ENCODE measurements at regions not wholly inside any gene's neighbourhood (a gene's known extent, or its start where the extent isn't known, plus 50 kb on each side); places are given as distances from the start of the nearest gene placed in this dataset.

DNA sequence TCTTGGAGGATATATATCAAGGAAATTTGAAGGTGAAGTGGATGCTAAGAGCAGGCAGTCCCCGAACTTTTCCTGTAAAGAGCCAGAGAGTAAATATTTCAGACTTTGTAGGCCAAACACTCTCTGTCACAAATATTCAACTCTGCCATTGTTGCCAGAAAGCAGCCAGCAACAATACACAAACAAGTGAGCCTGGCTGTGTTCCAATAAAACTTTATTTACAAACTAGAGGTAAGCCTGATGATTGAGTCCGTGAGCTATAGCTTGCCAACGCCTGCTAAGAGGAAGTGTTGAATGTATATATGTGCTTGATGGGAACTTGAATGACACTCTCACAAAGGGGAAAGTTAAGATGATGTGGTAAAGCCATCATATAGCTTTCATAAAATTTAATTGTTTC, 166.0 kb upstream of the PLN start:
- CTCF ChIA-PET, result interaction anchor here (1.4 kb wide), 1 partner anchor 25 kb away, joined by 3 read pairs; no protein-coding TSS in a partner anchor

DNA sequence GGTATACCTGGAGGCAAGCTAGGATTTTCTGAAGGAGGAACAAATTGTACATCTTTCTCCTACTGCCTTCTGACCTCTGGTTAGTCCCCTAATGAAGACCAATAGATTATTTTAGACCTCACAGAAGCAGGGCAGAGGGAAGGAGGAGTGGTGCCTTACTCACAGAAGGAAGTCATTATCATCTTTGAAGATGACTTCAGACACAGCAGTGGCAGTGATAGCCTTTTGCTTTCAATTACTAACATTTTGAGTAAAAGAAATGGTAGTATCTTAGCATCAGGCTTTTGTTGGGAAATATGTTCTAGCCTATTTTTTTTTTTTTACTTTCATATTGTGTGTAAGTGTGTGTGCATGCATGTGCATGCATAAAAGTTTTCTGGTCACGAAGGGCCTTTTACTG, 164.2 kb upstream of the PLN start:
- no peaks in the 10 kb centered on the region for H3K79me2 ChIP-seq (ENCODE audit: insufficient read depth)
- ChIA-PET POLR2A (no interaction called here), CTCF (no interaction called here)
- H3K4me2 ChIP-seq, result no peak overlapping the region
- TF ChIP-seq, protein P1, sequence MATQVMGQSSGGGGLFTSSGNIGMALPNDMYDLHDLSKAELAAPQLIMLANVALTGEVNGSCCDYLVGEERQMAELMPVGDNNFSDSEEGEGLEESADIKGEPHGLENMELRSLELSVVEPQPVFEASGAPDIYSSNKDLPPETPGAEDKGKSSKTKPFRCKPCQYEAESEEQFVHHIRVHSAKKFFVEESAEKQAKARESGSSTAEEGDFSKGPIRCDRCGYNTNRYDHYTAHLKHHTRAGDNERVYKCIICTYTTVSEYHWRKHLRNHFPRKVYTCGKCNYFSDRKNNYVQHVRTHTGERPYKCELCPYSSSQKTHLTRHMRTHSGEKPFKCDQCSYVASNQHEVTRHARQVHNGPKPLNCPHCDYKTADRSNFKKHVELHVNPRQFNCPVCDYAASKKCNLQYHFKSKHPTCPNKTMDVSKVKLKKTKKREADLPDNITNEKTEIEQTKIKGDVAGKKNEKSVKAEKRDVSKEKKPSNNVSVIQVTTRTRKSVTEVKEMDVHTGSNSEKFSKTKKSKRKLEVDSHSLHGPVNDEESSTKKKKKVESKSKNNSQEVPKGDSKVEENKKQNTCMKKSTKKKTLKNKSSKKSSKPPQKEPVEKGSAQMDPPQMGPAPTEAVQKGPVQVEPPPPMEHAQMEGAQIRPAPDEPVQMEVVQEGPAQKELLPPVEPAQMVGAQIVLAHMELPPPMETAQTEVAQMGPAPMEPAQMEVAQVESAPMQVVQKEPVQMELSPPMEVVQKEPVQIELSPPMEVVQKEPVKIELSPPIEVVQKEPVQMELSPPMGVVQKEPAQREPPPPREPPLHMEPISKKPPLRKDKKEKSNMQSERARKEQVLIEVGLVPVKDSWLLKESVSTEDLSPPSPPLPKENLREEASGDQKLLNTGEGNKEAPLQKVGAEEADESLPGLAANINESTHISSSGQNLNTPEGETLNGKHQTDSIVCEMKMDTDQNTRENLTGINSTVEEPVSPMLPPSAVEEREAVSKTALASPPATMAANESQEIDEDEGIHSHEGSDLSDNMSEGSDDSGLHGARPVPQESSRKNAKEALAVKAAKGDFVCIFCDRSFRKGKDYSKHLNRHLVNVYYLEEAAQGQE (IDR thresholded peaks at IDR 0.05; ENCODE audit: low read depth, low read length), result no peak
- TF ChIP-seq GABPA (IDR thresholded peaks at IDR 0.05; ENCODE audit: low read depth) (no peak), FOSL2 (IDR thresholded peaks at IDR 0.05; ENCODE audit: borderline replicate concordance, low read depth) (no peak), SMC3 (IDR thresholded peaks at IDR 0.05; ENCODE audit: low read depth, low read length) (no peak), MEF2A (IDR thresholded peaks at IDR 0.05; ENCODE audit: borderline replicate concordance, low read depth) (no peak), RXRA (IDR thresholded peaks at IDR 0.05; ENCODE audit: borderline replicate concordance, low read depth) (no peak), NRF1 (IDR thresholded peaks at IDR 0.05; ENCODE audit: low read depth, low read length) (no peak), ELF1 (IDR thresholded peaks at IDR 0.05) (no peak)
- TF ChIP-seq, protein P2, sequence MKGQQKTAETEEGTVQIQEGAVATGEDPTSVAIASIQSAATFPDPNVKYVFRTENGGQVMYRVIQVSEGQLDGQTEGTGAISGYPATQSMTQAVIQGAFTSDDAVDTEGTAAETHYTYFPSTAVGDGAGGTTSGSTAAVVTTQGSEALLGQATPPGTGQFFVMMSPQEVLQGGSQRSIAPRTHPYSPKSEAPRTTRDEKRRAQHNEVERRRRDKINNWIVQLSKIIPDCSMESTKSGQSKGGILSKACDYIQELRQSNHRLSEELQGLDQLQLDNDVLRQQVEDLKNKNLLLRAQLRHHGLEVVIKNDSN (IDR thresholded peaks at IDR 0.05; ENCODE audit: borderline replicate concordance, low read depth), result no peak
- TF ChIP-seq, protein P3, sequence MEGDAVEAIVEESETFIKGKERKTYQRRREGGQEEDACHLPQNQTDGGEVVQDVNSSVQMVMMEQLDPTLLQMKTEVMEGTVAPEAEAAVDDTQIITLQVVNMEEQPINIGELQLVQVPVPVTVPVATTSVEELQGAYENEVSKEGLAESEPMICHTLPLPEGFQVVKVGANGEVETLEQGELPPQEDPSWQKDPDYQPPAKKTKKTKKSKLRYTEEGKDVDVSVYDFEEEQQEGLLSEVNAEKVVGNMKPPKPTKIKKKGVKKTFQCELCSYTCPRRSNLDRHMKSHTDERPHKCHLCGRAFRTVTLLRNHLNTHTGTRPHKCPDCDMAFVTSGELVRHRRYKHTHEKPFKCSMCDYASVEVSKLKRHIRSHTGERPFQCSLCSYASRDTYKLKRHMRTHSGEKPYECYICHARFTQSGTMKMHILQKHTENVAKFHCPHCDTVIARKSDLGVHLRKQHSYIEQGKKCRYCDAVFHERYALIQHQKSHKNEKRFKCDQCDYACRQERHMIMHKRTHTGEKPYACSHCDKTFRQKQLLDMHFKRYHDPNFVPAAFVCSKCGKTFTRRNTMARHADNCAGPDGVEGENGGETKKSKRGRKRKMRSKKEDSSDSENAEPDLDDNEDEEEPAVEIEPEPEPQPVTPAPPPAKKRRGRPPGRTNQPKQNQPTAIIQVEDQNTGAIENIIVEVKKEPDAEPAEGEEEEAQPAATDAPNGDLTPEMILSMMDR (IDR thresholded peaks at IDR 0.05), result no peak
- TF ChIP-seq, protein P4, sequence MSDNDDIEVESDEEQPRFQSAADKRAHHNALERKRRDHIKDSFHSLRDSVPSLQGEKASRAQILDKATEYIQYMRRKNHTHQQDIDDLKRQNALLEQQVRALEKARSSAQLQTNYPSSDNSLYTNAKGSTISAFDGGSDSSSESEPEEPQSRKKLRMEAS (IDR thresholded peaks at IDR 0.05; ENCODE audit: low read depth), result no peak
- H4K20me1 ChIP-seq (ENCODE audit: insufficient read depth), result no peaks in the 10 kb centered on the region
- no peak overlapping the region for H2AFZ ChIP-seq (ENCODE audit: low read depth)
- H3K27me3 ChIP-seq (ENCODE audit: insufficient read depth), result peaks cover 9% of the 10 kb centered on the region; the same call in 1 of the 2 replicates
- peaks cover 14% of the 10 kb centered on the region for H3F3A ChIP-seq (replicated peaks; ENCODE audit: insufficient read depth)
- no peak overlapping the region for H3K27ac ChIP-seq (ENCODE audit: low read depth in 2 of 2, low read length in 1 of 2)
- no peaks in the 10 kb centered on the region for H3K36me3 ChIP-seq (replicated peaks in 1 of 2; ENCODE audit: control insufficient read depth in 1 of 2, insufficient read depth in 2 of 2, low read length in 1 of 2)
- no peak overlapping the region for H3K9ac ChIP-seq
- no peak for DNase-seq
- no peaks in the 10 kb centered on the region for H3K9me3 ChIP-seq
- WGBS (ENCODE audit: low lambda C conversion rate), result 75% methylated on average over 1 of the region's 1 CpG
- H3K9me2 ChIP-seq, result no peaks in the 10 kb centered on the region
- no peaks in the 10 kb centered on the region; a peak in 3 of 4 replicates for H3K4me1 ChIP-seq (ENCODE audit: control insufficient read depth in 1 of 2, insufficient read depth in 2 of 2, low read depth in 1 of 2, low read length in 1 of 2)
- no peak overlapping the region for H3K4me3 ChIP-seq (ENCODE audit: low read depth in 2 of 2, low read length in 1 of 2)

More for the DNA sequence above, 166.0 kb upstream of the PLN start:
- TF ChIP-seq NRF1 (IDR thresholded peaks at IDR 0.05; ENCODE audit: low read depth, low read length) (no peak), TAF1 (IDR thresholded peaks at IDR 0.05; ENCODE audit: borderline replicate concordance, low read depth, low read length) (no peak), POLR2AphosphoS5 (IDR thresholded peaks at IDR 0.05; ENCODE audit: low read depth, low read length) (no peak)
- TF ChIP-seq, protein P5, sequence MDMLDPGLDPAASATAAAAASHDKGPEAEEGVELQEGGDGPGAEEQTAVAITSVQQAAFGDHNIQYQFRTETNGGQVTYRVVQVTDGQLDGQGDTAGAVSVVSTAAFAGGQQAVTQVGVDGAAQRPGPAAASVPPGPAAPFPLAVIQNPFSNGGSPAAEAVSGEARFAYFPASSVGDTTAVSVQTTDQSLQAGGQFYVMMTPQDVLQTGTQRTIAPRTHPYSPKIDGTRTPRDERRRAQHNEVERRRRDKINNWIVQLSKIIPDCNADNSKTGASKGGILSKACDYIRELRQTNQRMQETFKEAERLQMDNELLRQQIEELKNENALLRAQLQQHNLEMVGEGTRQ (IDR thresholded peaks at IDR 0.05; ENCODE audit: borderline replicate concordance, low read depth, low read length), result no peak
- Histone ChIP-seq H3K36me3 (replicated peaks in 1 of 2; ENCODE audit: control insufficient read depth in 1 of 2, insufficient read depth in 2 of 2, low read length in 1 of 2) (no peaks in the 10 kb centered on the region), H2AFZ (ENCODE audit: low read depth) (no peak overlapping the region), H3K4me1 (ENCODE audit: control insufficient read depth in 1 of 2, insufficient read depth in 2 of 2, low read depth in 1 of 2, low read length in 1 of 2) (no peaks in the 10 kb centered on the region), H3K27ac (ENCODE audit: low read depth in 2 of 2, low read length in 1 of 2) (no peak overlapping the region), H3K9ac (no peak overlapping the region), H3K4me2 (no peak overlapping the region), H3K79me2 (ENCODE audit: insufficient read depth) (no peaks in the 10 kb centered on the region), H3K9me2 (no peaks in the 10 kb centered on the region), H3F3A (replicated peaks; ENCODE audit: insufficient read depth) (peaks cover under 1% of the 10 kb centered on the region), H3K4me3 (ENCODE audit: low read depth in 2 of 2, low read length in 1 of 2) (no peak overlapping the region), H4K20me1 (ENCODE audit: insufficient read depth) (no peaks in the 10 kb centered on the region), H3K9me3 (no peaks in the 10 kb centered on the region), H3K27me3 (ENCODE audit: insufficient read depth) (peaks cover 9% of the 10 kb centered on the region; the same call in 1 of the 2 replicates)
- DNase-seq, result no peak
- 62% methylated on average over 3 of the region's 3 CpGs for WGBS (ENCODE audit: low lambda C conversion rate)
- POLR2A ChIA-PET, result no interaction called here
